Ectodermal cell (in vitro differentiated cells): ENCODE measurements at regions not wholly inside any gene's neighbourhood (a gene's known extent, or its start where the extent isn't known, plus 50 kb on each side); places are given as distances from the start of the nearest gene placed in this dataset.
"Not testable (repeated sequence)": the region's sequence is repeated elsewhere in the genome, so short reads cannot be mapped to it uniquely, and the experiment has no call there.

Experiments used
- H3K27ac ChIP-seq: 2 replicates; pipeline ENCODE4 v1.7.0; 2013; ENCODE audit warnings: mild to moderate bottlenecking, low read depth, low read length; ENCODE audit not compliant: insufficient read depth, poor library complexity, severe bottlenecking
- H3K27me3 ChIP-seq: 2 replicates; pipeline ENCODE4 v1.7.0; 2013; ENCODE audit warnings: mild to moderate bottlenecking, low read length; ENCODE audit not compliant: insufficient read depth, control insufficient read depth, poor library complexity, severe bottlenecking
- H3K36me3 ChIP-seq: one replicate; pipeline ENCODE4 v1.7.0; 2013; ENCODE audit warnings: low read length; ENCODE audit not compliant: control insufficient read depth, insufficient read depth
- H3K4me1 ChIP-seq: one replicate; pipeline ENCODE4 v1.7.0; 2013; ENCODE audit warnings: low read length; ENCODE audit not compliant: control insufficient read depth, insufficient read depth
- H3K4me3 ChIP-seq: 2 replicates; pipeline ENCODE4 v1.7.0; 2013; ENCODE audit warnings: low read depth, low read length, control low read depth; ENCODE audit not compliant: insufficient read depth
- H3K9me3 ChIP-seq: 2 replicates; pipeline ENCODE4 v1.7.0; 2013; ENCODE audit warnings: mild to moderate bottlenecking, low read length, moderate library complexity; ENCODE audit not compliant: control insufficient read depth
- WGBS, 2 experiments: methylation state at CpG; one replicate each; pipeline ENCODE4 v1.1.7; 2013; ENCODE audit warnings: missing lambda C conversion rate in 2 of 2; 5-methylcytosine and 5-hydroxymethylcytosine counted together

DNA sequence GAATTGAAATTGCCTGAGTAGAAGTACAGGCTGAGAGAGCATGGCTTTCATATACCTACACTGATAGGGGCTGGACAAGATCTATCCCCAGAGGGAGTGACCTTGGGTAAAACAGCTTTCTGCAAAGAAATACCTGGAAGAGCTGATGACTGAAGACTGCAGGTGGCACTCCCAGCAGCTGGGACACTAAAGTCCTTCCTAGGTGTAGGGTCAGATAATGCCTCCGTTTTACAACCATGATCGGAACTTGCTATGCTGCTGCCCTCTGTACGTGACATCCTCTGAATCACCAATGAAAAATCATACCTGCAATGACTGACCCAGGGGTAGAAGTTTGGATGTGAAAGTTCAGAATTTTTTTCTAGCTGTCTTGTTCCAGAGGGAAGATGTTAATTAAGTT lies 107.2 kb upstream of the WDR1 start:
- Histone ChIP-seq H3K4me1 (no peaks in the 10 kb centered on the region), H3K36me3 (no peaks in the 10 kb centered on the region), H3K4me3 (no peak overlapping the region), H3K27me3 (no peaks in the 10 kb centered on the region), H3K9me3 (no peaks in the 10 kb centered on the region), H3K27ac (no peak overlapping the region)
- 94 to 95% methylated on average over 3 of the region's 3 CpGs for WGBS, 2 experiments

DNA sequence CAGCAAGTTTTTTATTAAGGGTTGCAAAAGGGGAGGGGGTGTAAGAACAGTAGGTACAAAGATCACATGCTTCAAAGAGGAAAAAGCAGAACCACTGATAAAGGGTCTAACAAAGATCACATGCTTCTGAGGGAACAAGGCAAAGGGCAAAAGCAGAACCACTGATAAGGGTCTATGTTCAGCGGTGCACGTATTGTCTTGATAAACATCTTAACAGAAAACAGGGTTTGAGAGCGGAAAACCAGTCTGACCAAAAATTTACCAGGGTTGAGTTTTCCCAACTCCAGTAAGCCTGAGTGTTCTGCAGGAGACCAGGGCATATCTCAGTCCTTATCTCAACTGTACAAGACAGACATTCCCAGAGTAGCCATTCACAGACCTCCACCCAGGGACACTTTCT lies 96.9 kb upstream of the WDR1 start:
- H3K27ac ChIP-seq, H3K9me3 ChIP-seq, H3K4me3 ChIP-seq, H3K4me1 ChIP-seq, H3K27me3 ChIP-seq, H3K36me3 ChIP-seq: not testable (repeated sequence)
- WGBS, 2 experiments: 88 to 90% methylated on average over 3 of the region's 3 CpGs

GRCh38 chr4:10212901-10213300 lies 96.3 kb upstream of the WDR1 start:
- Histone ChIP-seq H3K27me3 (no peaks in the 10 kb centered on the region), H3K27ac (no peak overlapping the region), H3K9me3 (no peaks in the 10 kb centered on the region), H3K4me1 (no peaks in the 10 kb centered on the region), H3K4me3 (no peak overlapping the region), H3K36me3 (no peaks in the 10 kb centered on the region)
- 86% methylated on average over 3 of the region's 3 CpGs for WGBS, 2 experiments

DNA sequence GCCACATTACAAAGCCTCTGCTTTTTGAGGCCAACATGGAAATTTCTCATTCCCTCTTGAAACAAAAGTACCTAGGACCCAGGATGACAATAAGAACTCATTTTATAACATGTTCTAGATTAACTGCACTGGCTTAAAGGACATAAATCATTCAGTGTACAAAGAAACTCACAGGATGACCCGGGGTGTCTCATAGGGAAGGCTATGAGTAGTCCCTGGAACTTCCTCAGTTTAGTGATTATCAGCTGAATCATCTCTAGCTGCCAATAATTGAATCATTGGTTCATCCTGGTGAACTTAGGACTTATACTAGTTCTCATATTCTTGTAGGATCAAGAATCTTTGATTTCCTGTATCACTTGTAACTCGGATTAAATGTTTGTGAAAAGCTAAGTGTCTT lies 95.8 kb upstream of the WDR1 start:
- Histone ChIP-seq H3K27ac (no peak overlapping the region), H3K36me3 (no peaks in the 10 kb centered on the region), H3K4me1 (no peaks in the 10 kb centered on the region), H3K9me3 (no peaks in the 10 kb centered on the region), H3K27me3 (no peaks in the 10 kb centered on the region), H3K4me3 (no peak overlapping the region)
- 82 to 84% methylated on average over 2 of the region's 2 CpGs for WGBS, 2 experiments

GRCh38 chr4:10207116-10207515 lies 90.5 kb upstream of the WDR1 start:
- H3K9me3 ChIP-seq: no peaks in the 10 kb centered on the region
- H3K4me1 ChIP-seq: no peaks in the 10 kb centered on the region
- no peak overlapping the region for H3K27ac ChIP-seq
- no peaks in the 10 kb centered on the region for H3K27me3 ChIP-seq
- H3K4me3 ChIP-seq: no peak overlapping the region
- 79 to 89% methylated on average over 4 of the region's 4 CpGs for WGBS, 2 experiments
- no peaks in the 10 kb centered on the region for H3K36me3 ChIP-seq

DNA sequence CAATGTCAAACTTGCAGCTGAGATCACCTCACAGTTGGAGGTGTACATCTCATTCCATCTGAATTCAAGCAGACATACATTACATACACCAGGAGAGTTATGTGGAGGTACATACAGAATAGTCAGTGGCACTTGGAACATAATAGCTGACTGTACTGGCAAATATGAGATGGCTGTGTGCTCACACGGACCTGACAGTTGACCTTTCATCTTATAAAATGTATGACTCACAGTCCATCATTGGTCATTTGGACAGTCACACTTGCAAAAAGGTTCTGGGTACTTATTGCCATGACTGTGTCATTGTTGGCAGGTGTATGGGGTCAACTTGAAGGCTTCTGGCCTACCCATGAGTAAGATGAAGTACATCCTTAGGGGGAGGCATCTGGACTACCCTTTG lies 88.6 kb upstream of the WDR1 start:
- WGBS, 2 experiments: 95 to 100% methylated on average over 1 of the region's 1 CpG
- no peak overlapping the region for H3K27ac ChIP-seq

GRCh38 chr4:10204401-10205058 lies 87.9 kb upstream of the WDR1 start:
- Histone ChIP-seq H3K27me3 (no peaks in the 10 kb centered on the region), H3K4me1 (no peaks in the 10 kb centered on the region), H3K36me3 (no peaks in the 10 kb centered on the region), H3K27ac (no peak overlapping the region), H3K9me3 (no peaks in the 10 kb centered on the region), H3K4me3 (no peak overlapping the region)
- WGBS, 2 experiments: 92 to 93% methylated on average over 9 of the region's 9 CpGs

More for the DNA sequence above, 88.6 kb upstream of the WDR1 start:
- H3K9me3 ChIP-seq: no peaks in the 10 kb centered on the region
- H3K4me3 ChIP-seq: no peak overlapping the region
- H3K36me3 ChIP-seq: no peaks in the 10 kb centered on the region
- H3K4me1 ChIP-seq: no peaks in the 10 kb centered on the region
- no peaks in the 10 kb centered on the region for H3K27me3 ChIP-seq

DNA sequence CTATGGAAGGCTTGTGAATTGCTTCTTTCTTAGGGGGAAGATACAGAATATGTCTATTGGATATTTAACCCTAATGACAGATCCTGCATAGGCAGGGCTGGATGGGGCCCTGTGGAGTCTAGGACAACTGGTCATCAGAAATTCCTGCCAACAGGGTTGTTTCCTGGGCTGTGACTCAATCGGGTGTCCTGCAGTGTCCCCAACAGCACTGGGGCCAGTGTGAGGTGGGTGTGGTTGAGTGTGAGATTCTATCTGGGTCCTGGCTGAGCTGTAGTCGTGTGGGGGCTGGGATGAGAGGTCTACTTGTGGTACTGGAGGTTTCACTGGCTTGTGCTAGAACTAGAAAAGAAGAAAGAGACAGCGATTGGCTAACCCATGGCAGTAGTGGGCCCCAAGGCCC lies 87.3 kb upstream of the WDR1 start:
- H3K9me3 ChIP-seq: no peaks in the 10 kb centered on the region
- H3K4me1 ChIP-seq: no peaks in the 10 kb centered on the region
- H3K27me3 ChIP-seq: no peaks in the 10 kb centered on the region
- no peaks in the 10 kb centered on the region for H3K36me3 ChIP-seq
- 72 to 85% methylated on average over 3 of the region's 3 CpGs for WGBS, 2 experiments
- H3K27ac ChIP-seq: no peak overlapping the region
- H3K4me3 ChIP-seq: no peak overlapping the region

- no peaks in the 10 kb centered on the region for H3K4me1 ChIP-seq
- no peak overlapping the region for H3K4me3 ChIP-seq
- H3K27ac ChIP-seq: no peak overlapping the region
- H3K36me3 ChIP-seq: no peaks in the 10 kb centered on the region
- no peaks in the 10 kb centered on the region for H3K9me3 ChIP-seq
- H3K27me3 ChIP-seq: no peaks in the 10 kb centered on the region
- WGBS, 2 experiments: 83 to 86% methylated on average over 4 of the region's 4 CpGs
Observed at GRCh38 chr4:10201381-10202223, 85.0 kb upstream of the WDR1 start.

- Histone ChIP-seq H3K4me3 (no peak overlapping the region), H3K4me1 (no peaks in the 10 kb centered on the region), H3K9me3 (no peaks in the 10 kb centered on the region), H3K27me3 (no peaks in the 10 kb centered on the region), H3K27ac (no peak overlapping the region), H3K36me3 (no peaks in the 10 kb centered on the region)
- WGBS, 2 experiments: 66 to 67% methylated on average over 3 of the region's 3 CpGs
Observed at GRCh38 chr4:10200869-10201268, 84.3 kb upstream of the WDR1 start.
